CD8-positive, alpha-beta memory T cell (primary cell): ENCODE measurements at regions not wholly inside any gene's neighbourhood (a gene's known extent, or its start where the extent isn't known, plus 50 kb on each side); places are given as distances from the start of the nearest gene placed in this dataset.
"Not testable (repeated sequence)": the region's sequence is repeated elsewhere in the genome, so short reads cannot be mapped to it uniquely, and the experiment has no call there.

Source experiments
- CTCF ChIA-PET: fragments of 350-600 bp; sonication (Branson Sonifier 250); formaldehyde crosslinking; loops from one replicate; lab custom pipeline; 2021; ENCODE audit warnings: antibody characterized with exemption; lab: Charles Lee
- POLR2A ChIA-PET: fragments of 350-600 bp; sonication (Branson Sonifier 250); formaldehyde crosslinking; loops from one replicate; lab custom pipeline; 2021; ENCODE audit warnings: antibody characterized with exemption; lab: Charles Lee
- DNase-seq, 5 donors: peaks; one replicate each; pipeline versions ENCODE4 v3.0.0 to v3.0.0-alpha.2; 2020 to 2022; ENCODE audit warnings: mixed read lengths in 1 of 5
- H3K27ac ChIP-seq: one replicate; pipeline ENCODE4 v1.7.0; 2013; ENCODE audit warnings: low read depth, mild to moderate bottlenecking, low read length, moderate library complexity
- H3K27me3 ChIP-seq: 2 replicates; pipeline ENCODE4 v1.7.0; 2013; ENCODE audit warnings: low read length, mild to moderate bottlenecking; ENCODE audit not compliant: insufficient read depth, poor library complexity, severe bottlenecking
- H3K36me3 ChIP-seq: 2 replicates; pipeline ENCODE4 v1.7.0; 2013; ENCODE audit warnings: mild to moderate bottlenecking, low read length, moderate library complexity; ENCODE audit not compliant: insufficient read depth
- H3K4me1 ChIP-seq: 2 replicates; pipeline ENCODE4 v1.7.0; 2013; ENCODE audit warnings: mild to moderate bottlenecking, low read length, moderate library complexity; ENCODE audit not compliant: insufficient read depth
- H3K4me3 ChIP-seq: 2 replicates; pipeline ENCODE4 v1.7.0; 2013; ENCODE audit warnings: mild to moderate bottlenecking, low read length
- H3K9me3 ChIP-seq: 2 replicates; pipeline ENCODE4 v1.7.0; 2013; ENCODE audit warnings: mild to moderate bottlenecking, low read length
- H3K27ac Mint-ChIP-seq, 8 donors: one replicate each; pipeline ENCODE4 v1.8.0; 2020 to 2021; ENCODE audit warnings: mixed read lengths in 8 of 8, mild to moderate bottlenecking in 6 of 8, inconsistent platforms in 3 of 8, moderate library complexity in 3 of 8
- H3K27me3 Mint-ChIP-seq, 2 donors: one replicate each; pipeline ENCODE4 v1.8.0; 2020 to 2021; ENCODE audit warnings: mixed read lengths in 2 of 2, mild to moderate bottlenecking in 1 of 2, moderate library complexity in 1 of 2
- H3K36me3 Mint-ChIP-seq, 3 donors: one replicate each; pipeline ENCODE4 v1.8.0; 2020 to 2021; ENCODE audit warnings: mixed read lengths in 3 of 3, inconsistent platforms in 1 of 3, mild to moderate bottlenecking in 1 of 3
- H3K4me1 Mint-ChIP-seq, 3 donors: one replicate each; pipeline ENCODE4 v1.8.0; 2020 to 2021; ENCODE audit warnings: mixed read lengths in 3 of 3, inconsistent platforms in 1 of 3, mild to moderate bottlenecking in 1 of 3
- H3K4me3 Mint-ChIP-seq, 7 donors: one replicate each; pipeline ENCODE4 v1.8.0; 2020 to 2021; ENCODE audit warnings: mixed read lengths in 7 of 7, mild to moderate bottlenecking in 6 of 7, moderate library complexity in 4 of 7, inconsistent platforms in 2 of 7
- H3K9me3 Mint-ChIP-seq, 5 donors: one replicate each; pipeline ENCODE4 v1.8.0; 2020 to 2022; ENCODE audit warnings: mixed read lengths in 5 of 5, mild to moderate bottlenecking in 3 of 5, moderate library complexity in 2 of 5, inconsistent platforms in 1 of 5

GRCh38 chr11:98732947-98733346, 287.8 kb upstream of the CNTN5 start:
- no peak for DNase-seq
- H3K9me3 ChIP-seq, result no peaks in the 10 kb centered on the region
- H3K4me3 Mint-ChIP-seq, result no peak overlapping the region
- ChIA-PET CTCF (interaction anchor here (1.1 kb wide), 1 partner anchor 12 kb away, joined by 3 read pairs; no protein-coding TSS in a partner anchor), POLR2A (no interaction called here)
- H3K4me1 Mint-ChIP-seq, result no peaks in the 10 kb centered on the region
- H3K4me1 ChIP-seq, result no peaks in the 10 kb centered on the region
- no peaks in the 10 kb centered on the region for H3K36me3 Mint-ChIP-seq
- no peaks in the 10 kb centered on the region for H3K27me3 Mint-ChIP-seq
- peaks cover 7 to 30% (median 17%) of the 10 kb centered on the region in 5 donors for H3K9me3 Mint-ChIP-seq
- no peak overlapping the region for H3K27ac Mint-ChIP-seq
- H3K4me3 ChIP-seq, result no peak overlapping the region
- H3K36me3 ChIP-seq, result no peaks in the 10 kb centered on the region
- H3K27ac ChIP-seq, result no peak overlapping the region
- H3K27me3 ChIP-seq, result no peaks in the 10 kb centered on the region

DNA sequence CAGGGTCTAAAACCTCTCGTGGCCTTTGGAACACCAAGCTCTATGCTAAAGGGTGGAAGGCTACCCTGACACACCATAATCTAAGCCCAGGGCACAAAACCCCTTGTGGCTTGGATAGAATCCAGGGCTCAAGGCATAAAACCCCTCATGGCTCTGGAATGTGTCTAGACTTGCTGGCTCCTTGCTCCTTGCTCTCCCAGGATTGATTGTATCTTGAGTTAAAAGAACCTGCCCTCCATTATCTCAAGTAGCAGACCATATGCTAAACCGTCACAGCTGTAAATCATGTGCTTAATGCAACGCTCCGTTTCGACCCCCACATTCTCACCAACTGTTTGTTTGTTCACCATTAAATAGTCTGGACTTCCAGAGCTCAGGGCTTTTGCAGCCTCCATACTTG, 287.4 kb upstream of the CNTN5 start:
- H3K27me3 Mint-ChIP-seq, DNase-seq, H3K27ac Mint-ChIP-seq, CTCF ChIA-PET, H3K36me3 ChIP-seq, H3K4me3 Mint-ChIP-seq, POLR2A ChIA-PET, H3K27ac ChIP-seq, H3K36me3 Mint-ChIP-seq, H3K4me3 ChIP-seq, H3K9me3 ChIP-seq, H3K4me1 Mint-ChIP-seq, H3K27me3 ChIP-seq, H3K4me1 ChIP-seq: not testable (repeated sequence)
- H3K9me3 Mint-ChIP-seq, result peaks cover 6 to 27% (median 15%) of the 10 kb centered on the region in 5 donors

- Histone ChIP-seq H3K4me1 (no peaks in the 10 kb centered on the region), H3K9me3 (no peaks in the 10 kb centered on the region), H3K4me3 (no peak overlapping the region), H3K27me3 (no peaks in the 10 kb centered on the region), H3K27ac (no peak overlapping the region), H3K36me3 (no peaks in the 10 kb centered on the region)
- POLR2A ChIA-PET, result no interaction called here
- CTCF ChIA-PET, result no interaction called here
- DNase-seq, result no peak
- Mint-ChIP-seq H3K4me1 (no peaks in the 10 kb centered on the region), H3K4me3 (no peak overlapping the region), H3K27me3 (no peaks in the 10 kb centered on the region), H3K9me3 (peaks cover 6 to 28% (median 17%) of the 10 kb centered on the region in 5 donors), H3K27ac (no peak overlapping the region), H3K36me3 (no peaks in the 10 kb centered on the region)
Measured at GRCh38 chr11:98734686-98735085, 286.1 kb upstream of the CNTN5 start.

DNA sequence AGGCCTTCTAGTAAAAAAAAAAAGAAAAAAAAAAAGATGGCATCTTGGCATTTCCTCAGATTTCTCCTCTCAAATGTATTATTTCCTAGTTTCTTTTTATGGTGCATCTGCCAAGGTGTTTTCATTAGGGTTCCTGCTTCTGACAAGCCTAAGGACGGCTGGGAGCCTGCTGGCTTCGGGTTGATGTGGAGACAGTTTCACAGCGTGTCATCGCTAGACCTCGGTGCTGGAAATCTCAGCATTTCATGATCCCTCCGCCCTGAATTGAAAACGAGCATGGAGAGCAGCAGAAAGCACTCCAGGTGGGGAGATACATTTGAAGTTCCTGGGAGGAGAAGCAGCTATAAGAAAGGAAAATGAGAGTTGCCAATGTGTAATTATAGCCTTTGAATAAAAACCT, 283.9 kb upstream of the CNTN5 start:
- no peak for DNase-seq
- Histone ChIP-seq H3K4me3 (no peak overlapping the region), H3K9me3 (no peaks in the 10 kb centered on the region), H3K27me3 (no peaks in the 10 kb centered on the region), H3K36me3 (no peaks in the 10 kb centered on the region), H3K4me1 (no peaks in the 10 kb centered on the region), H3K27ac (no peak overlapping the region)
- H3K27ac Mint-ChIP-seq, result no peak overlapping the region
- POLR2A ChIA-PET, result no interaction called here
- CTCF ChIA-PET, result no interaction called here
- H3K4me3 Mint-ChIP-seq, result no peak overlapping the region
- no peaks in the 10 kb centered on the region for H3K27me3 Mint-ChIP-seq
- peaks cover 6 to 31% (median 12%) of the 10 kb centered on the region in 5 donors for H3K9me3 Mint-ChIP-seq
- no peaks in the 10 kb centered on the region for H3K4me1 Mint-ChIP-seq
- H3K36me3 Mint-ChIP-seq, result no peaks in the 10 kb centered on the region

DNA sequence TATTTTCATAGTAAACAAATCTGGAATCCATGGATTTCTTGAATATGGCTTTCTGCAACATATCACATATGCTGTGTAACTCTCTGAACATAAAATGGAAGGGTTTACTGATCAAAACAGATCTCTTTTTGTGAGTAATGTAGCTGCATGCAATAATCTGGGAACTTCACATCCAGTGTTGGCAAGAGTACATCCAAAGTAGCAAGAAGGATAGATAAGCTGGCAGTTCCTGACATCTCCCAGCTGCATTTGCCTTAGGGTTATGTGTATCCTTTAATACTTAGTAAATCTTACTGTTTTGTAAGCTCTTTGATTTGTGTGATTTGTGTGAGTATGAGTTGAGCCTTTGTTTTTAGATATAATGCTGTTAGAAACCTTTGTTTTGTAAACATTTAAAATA, 280.4 kb upstream of the CNTN5 start:
- Histone ChIP-seq H3K4me1 (no peaks in the 10 kb centered on the region), H3K4me3 (no peak overlapping the region), H3K27me3 (no peaks in the 10 kb centered on the region), H3K36me3 (no peaks in the 10 kb centered on the region), H3K9me3 (no peaks in the 10 kb centered on the region), H3K27ac (no peak overlapping the region)
- H3K4me1 Mint-ChIP-seq, result no peaks in the 10 kb centered on the region
- ChIA-PET POLR2A (no interaction called here), CTCF (no interaction called here)
- no peak overlapping the region for H3K4me3 Mint-ChIP-seq
- H3K9me3 Mint-ChIP-seq, result peaks cover 4 to 20% (median 8%) of the 10 kb centered on the region in 5 donors
- H3K27ac Mint-ChIP-seq, result no peak overlapping the region
- DNase-seq, result no peak
- H3K27me3 Mint-ChIP-seq, result no peaks in the 10 kb centered on the region
- H3K36me3 Mint-ChIP-seq, result no peaks in the 10 kb centered on the region

DNA sequence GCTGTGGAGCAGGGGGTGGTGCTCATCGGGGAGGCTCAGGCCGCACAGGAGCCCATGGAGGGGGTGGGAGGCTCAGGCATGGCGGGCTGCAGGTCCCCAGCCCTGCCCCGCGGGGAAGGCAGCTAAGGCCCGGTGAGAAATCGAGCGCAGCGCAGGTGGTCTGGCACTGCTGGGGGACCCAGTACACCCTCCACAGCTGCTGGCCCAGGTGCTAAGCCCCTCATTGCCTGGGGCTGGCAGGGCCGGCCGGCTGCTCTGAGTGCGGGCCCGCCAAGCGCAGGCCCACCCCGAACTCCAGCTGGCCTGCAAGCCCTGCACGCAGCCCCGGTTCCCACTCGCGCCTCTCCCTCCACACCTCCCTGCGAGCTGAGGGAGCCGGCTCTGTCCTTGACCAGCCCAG, 257.3 kb upstream of the CNTN5 start:
- CTCF ChIA-PET, H3K27me3 Mint-ChIP-seq, H3K9me3 ChIP-seq, H3K27ac Mint-ChIP-seq, H3K4me3 ChIP-seq, H3K4me3 Mint-ChIP-seq, POLR2A ChIA-PET, H3K36me3 Mint-ChIP-seq, DNase-seq, H3K4me1 ChIP-seq, H3K36me3 ChIP-seq, H3K27ac ChIP-seq, H3K27me3 ChIP-seq, H3K4me1 Mint-ChIP-seq: not testable (repeated sequence)
- peaks cover 10 to 43% (median 20%) of the 10 kb centered on the region in 5 donors for H3K9me3 Mint-ChIP-seq

DNA sequence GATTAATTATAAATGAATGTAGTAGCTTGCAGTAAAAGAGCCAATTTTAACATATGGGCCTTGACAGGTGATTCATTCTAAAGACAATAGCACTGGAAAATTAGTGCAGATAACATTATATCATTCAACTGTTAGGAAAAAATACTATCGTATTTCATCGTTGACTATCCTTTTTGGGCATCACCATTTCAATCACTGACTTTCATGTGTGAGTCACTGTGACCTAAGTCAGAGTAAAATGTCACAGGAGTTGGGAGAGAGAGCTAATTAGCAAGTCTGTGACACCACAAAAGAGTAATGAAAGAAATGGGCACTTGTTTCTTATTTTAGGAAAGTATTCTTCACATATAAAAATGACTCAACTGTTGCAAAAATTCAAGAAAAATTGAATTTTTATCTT, 253.8 kb upstream of the CNTN5 start:
- ChIA-PET CTCF (no interaction called here), POLR2A (no interaction called here)
- Mint-ChIP-seq H3K4me1 (no peaks in the 10 kb centered on the region), H3K36me3 (no peaks in the 10 kb centered on the region), H3K9me3 (peaks cover 8 to 27% (median 12%) of the 10 kb centered on the region in 5 donors), H3K4me3 (no peak overlapping the region), H3K27me3 (no peaks in the 10 kb centered on the region), H3K27ac (no peak overlapping the region)
- H3K4me3 ChIP-seq, result no peak overlapping the region
- H3K27me3 ChIP-seq, result no peaks in the 10 kb centered on the region
- H3K36me3 ChIP-seq, result no peaks in the 10 kb centered on the region
- H3K27ac ChIP-seq, result no peak overlapping the region
- no peak for DNase-seq
- H3K9me3 ChIP-seq, result no peaks in the 10 kb centered on the region
- H3K4me1 ChIP-seq, result no peaks in the 10 kb centered on the region

DNA sequence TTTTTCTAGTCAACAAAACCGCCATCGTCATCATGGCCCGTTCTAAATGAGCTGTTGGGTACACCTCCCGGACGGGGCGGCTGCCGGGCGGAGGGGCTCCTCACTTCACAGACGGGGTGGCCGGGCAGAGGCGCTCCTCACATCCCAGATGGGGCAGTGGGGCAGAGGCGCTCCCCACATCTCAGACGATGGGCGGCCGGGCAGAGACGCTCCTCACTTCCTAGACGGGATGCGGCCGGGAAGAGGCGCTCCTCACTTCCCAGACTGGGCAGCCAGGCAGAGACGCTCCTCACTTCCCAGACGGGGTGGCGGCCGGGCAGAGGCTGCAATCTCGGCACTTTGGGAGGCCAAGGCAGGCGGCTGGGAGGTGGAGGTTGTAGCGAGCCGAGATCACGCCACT, 250.7 kb upstream of the CNTN5 start:
- H3K27me3 Mint-ChIP-seq, H3K36me3 ChIP-seq, H3K4me1 Mint-ChIP-seq, H3K4me3 Mint-ChIP-seq, H3K4me1 ChIP-seq, H3K9me3 ChIP-seq, H3K27ac Mint-ChIP-seq, POLR2A ChIA-PET, DNase-seq, H3K27me3 ChIP-seq, H3K36me3 Mint-ChIP-seq, H3K4me3 ChIP-seq, H3K27ac ChIP-seq, CTCF ChIA-PET: not testable (repeated sequence)
- H3K9me3 Mint-ChIP-seq, result peaks cover 3 to 31% (median 11%) of the 10 kb centered on the region in 5 donors

GRCh38 chr11:98771791-98772190, 249.0 kb upstream of the CNTN5 start:
- no peaks in the 10 kb centered on the region for H3K36me3 ChIP-seq
- no peaks in the 10 kb centered on the region for H3K27me3 ChIP-seq
- no peaks in the 10 kb centered on the region for H3K4me1 ChIP-seq
- H3K4me1 Mint-ChIP-seq, result no peaks in the 10 kb centered on the region
- ChIA-PET CTCF (no interaction called here), POLR2A (no interaction called here)
- H3K4me3 Mint-ChIP-seq, result no peak overlapping the region
- no peak overlapping the region for H3K4me3 ChIP-seq
- no peaks in the 10 kb centered on the region for H3K27me3 Mint-ChIP-seq
- no peaks in the 10 kb centered on the region for H3K9me3 ChIP-seq
- no peak for DNase-seq
- H3K9me3 Mint-ChIP-seq, result peaks cover 3 to 22% (median 11%) of the 10 kb centered on the region in 5 donors
- H3K27ac ChIP-seq, result no peak overlapping the region
- H3K27ac Mint-ChIP-seq, result no peak overlapping the region
- no peaks in the 10 kb centered on the region for H3K36me3 Mint-ChIP-seq
